Stimulated activated naive B cell treated with anti-CD40 and anti-IgM and Interleukin-4, amounts not matched to agents 10 μg/mL and 1 μg/mL and 100 μg/mL, for 72 hours (primary cell): ENCODE measurements at regions not wholly inside any gene's neighbourhood (a gene's known extent, or its start where the extent isn't known, plus 50 kb on each side); places are given as distances from the start of the nearest gene placed in this dataset.

ENCODE experiments used
- ATAC-seq, 2 donors: fragments of 150-1000 bp; cut with Tn5 transposase; replicated peaks; 2 replicates each; pipeline ENCODE4 v1.10.0; 2021; ENCODE audit warnings: moderate library complexity in 1 of 2
- DNase-seq: peaks from one replicate; pipeline ENCODE4 v3.0.0; 2021
- H3K27ac Mint-ChIP-seq: one replicate; pipeline ENCODE4 v1.8.0; 2022; ENCODE audit warnings: mild to moderate bottlenecking, mixed read lengths
- H3K27me3 Mint-ChIP-seq, 2 donors: one replicate each; pipeline ENCODE4 v1.8.0; 2022; ENCODE audit warnings: mixed read lengths in 2 of 2
- H3K36me3 Mint-ChIP-seq, 2 donors: one replicate each; pipeline ENCODE4 v1.8.0; 2022; ENCODE audit warnings: mixed read lengths in 2 of 2, mild to moderate bottlenecking in 1 of 2
- H3K4me1 Mint-ChIP-seq, 2 donors: one replicate each; pipeline ENCODE4 v1.8.0; 2022; ENCODE audit warnings: mixed read lengths in 2 of 2, mild to moderate bottlenecking in 1 of 2
- H3K4me3 Mint-ChIP-seq, 2 donors: one replicate each; pipeline ENCODE4 v1.8.0; 2022; ENCODE audit warnings: mild to moderate bottlenecking in 2 of 2, mixed read lengths in 2 of 2, moderate library complexity in 1 of 2
- H3K9me3 Mint-ChIP-seq, 2 donors: one replicate each; pipeline ENCODE4 v1.8.0; 2022; ENCODE audit warnings: mixed read lengths in 2 of 2, mild to moderate bottlenecking in 1 of 2

GRCh38 chr1:216827251-216827650 is 104.0 kb upstream of the ESRRG start:
- Mint-ChIP-seq H3K27me3 (no peaks in the 10 kb centered on the region), H3K4me1 (no peaks in the 10 kb centered on the region), H3K9me3 (peaks cover 0 to 2% of the 10 kb centered on the region in 2 donors), H3K36me3 (no peaks in the 10 kb centered on the region), H3K27ac (no peak overlapping the region), H3K4me3 (no peak overlapping the region)
- DNase-seq = no peak
- no peak for ATAC-seq

DNA sequence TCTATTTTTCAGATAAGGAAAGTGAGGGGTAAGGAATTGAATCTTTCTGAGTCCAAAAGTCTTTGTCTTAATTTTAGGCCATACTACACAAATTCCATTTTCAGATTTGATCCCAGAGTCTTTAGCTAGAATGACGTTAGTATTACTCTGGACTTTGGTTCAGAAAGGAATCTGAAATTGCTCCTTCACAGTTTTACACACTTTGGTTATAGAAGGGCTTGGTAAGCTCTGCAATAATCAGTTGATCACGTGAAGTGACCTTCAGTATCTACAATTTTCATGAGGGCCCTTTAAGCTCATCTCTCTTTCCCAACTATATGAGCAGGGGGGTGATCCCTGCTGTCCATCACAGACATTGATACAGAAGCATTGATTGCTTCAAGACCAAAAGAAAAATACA is 103.4 kb upstream of the ESRRG start:
- H3K27ac Mint-ChIP-seq = no peak overlapping the region
- no peaks in the 10 kb centered on the region for H3K4me1 Mint-ChIP-seq
- DNase-seq (no peak), ATAC-seq (no peak)
- peaks cover 0 to 2% of the 10 kb centered on the region in 2 donors for H3K9me3 Mint-ChIP-seq
- no peaks in the 10 kb centered on the region for H3K36me3 Mint-ChIP-seq
- H3K4me3 Mint-ChIP-seq = no peak overlapping the region
- H3K27me3 Mint-ChIP-seq = no peaks in the 10 kb centered on the region

GRCh38 chr1:216826214-216826613 is 103.0 kb upstream of the ESRRG start:
- H3K27ac Mint-ChIP-seq = no peak overlapping the region
- H3K4me1 Mint-ChIP-seq = no peaks in the 10 kb centered on the region
- no peaks in the 10 kb centered on the region for H3K36me3 Mint-ChIP-seq
- DNase-seq (no peak), ATAC-seq (no peak)
- H3K27me3 Mint-ChIP-seq = no peaks in the 10 kb centered on the region
- H3K9me3 Mint-ChIP-seq = peaks cover 0 to 2% of the 10 kb centered on the region in 2 donors
- H3K4me3 Mint-ChIP-seq = no peak overlapping the region

DNA sequence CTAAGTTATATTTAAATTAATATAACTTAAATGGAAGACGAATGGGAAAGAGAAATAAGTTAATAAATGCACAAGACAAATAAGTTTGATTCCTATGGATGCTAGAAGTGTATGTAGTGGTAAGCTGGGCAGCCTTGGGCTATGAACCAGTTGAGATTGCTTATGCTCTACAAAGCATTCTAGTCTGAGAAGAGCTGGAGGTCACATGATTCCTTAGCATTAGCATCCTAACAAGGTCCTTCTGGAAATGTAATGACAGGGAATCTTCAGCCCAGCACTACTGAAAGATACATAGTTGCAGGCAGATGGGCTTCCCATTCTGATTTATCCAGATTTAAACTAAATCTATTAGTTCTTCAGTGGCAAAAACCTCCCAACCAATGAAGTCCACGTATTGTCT is 102.3 kb upstream of the ESRRG start:
- no peaks in the 10 kb centered on the region for H3K4me1 Mint-ChIP-seq
- H3K27me3 Mint-ChIP-seq = no peaks in the 10 kb centered on the region
- no peak overlapping the region for H3K4me3 Mint-ChIP-seq
- ATAC-seq (no peak), DNase-seq (no peak)
- H3K36me3 Mint-ChIP-seq = no peaks in the 10 kb centered on the region
- no peak overlapping the region for H3K27ac Mint-ChIP-seq
- peaks cover 0 to 2% of the 10 kb centered on the region in 2 donors for H3K9me3 Mint-ChIP-seq

GRCh38 chr1:216824511-216824910 is 101.3 kb upstream of the ESRRG start:
- DNase-seq = no peak
- Mint-ChIP-seq H3K4me3 (no peak overlapping the region), H3K27me3 (no peaks in the 10 kb centered on the region), H3K36me3 (no peaks in the 10 kb centered on the region), H3K27ac (no peak overlapping the region), H3K9me3 (no peaks in the 10 kb centered on the region), H3K4me1 (no peaks in the 10 kb centered on the region)
- ATAC-seq = no peak

GRCh38 chr1:216823731-216824130 is 100.5 kb upstream of the ESRRG start:
- Mint-ChIP-seq H3K27ac (no peak overlapping the region), H3K27me3 (no peaks in the 10 kb centered on the region), H3K9me3 (no peaks in the 10 kb centered on the region), H3K36me3 (no peaks in the 10 kb centered on the region), H3K4me3 (no peak overlapping the region), H3K4me1 (no peaks in the 10 kb centered on the region)
- no peak for DNase-seq
- ATAC-seq = no peak

GRCh38 chr1:216822480-216822879 is 99.3 kb upstream of the ESRRG start:
- no peak overlapping the region for H3K27ac Mint-ChIP-seq
- no peaks in the 10 kb centered on the region for H3K27me3 Mint-ChIP-seq
- no peaks in the 10 kb centered on the region for H3K9me3 Mint-ChIP-seq
- no peaks in the 10 kb centered on the region for H3K36me3 Mint-ChIP-seq
- ATAC-seq (no peak), DNase-seq (no peak)
- no peak overlapping the region for H3K4me3 Mint-ChIP-seq
- no peaks in the 10 kb centered on the region for H3K4me1 Mint-ChIP-seq

- no peak for ATAC-seq
- no peak overlapping the region for H3K4me3 Mint-ChIP-seq
- H3K27ac Mint-ChIP-seq = no peak overlapping the region
- no peak for DNase-seq
- no peaks in the 10 kb centered on the region for H3K27me3 Mint-ChIP-seq
- no peaks in the 10 kb centered on the region for H3K36me3 Mint-ChIP-seq
- H3K9me3 Mint-ChIP-seq = no peaks in the 10 kb centered on the region
- H3K4me1 Mint-ChIP-seq = no peaks in the 10 kb centered on the region
These were observed 97.1 kb upstream of the ESRRG start for GRCh38 chr1:216820345-216820744.

DNA sequence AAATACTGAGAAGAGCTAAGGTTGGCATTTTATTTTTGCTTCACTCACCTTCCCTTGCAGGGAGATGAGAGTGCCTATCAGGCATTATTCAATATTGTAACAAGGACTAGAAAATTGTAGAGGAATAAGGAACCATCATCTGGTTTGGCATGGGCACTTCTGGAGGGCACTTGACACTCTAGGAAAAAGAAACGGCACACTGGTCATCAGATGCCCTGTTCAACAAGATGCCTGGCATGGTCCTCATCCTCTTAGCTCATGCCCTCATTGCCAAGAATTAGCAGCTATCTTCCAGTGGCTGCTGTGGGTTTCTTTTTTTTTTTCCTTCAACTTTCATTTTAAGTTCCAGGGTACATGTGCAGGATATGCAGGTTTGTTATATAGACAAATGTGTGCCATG is 95.1 kb upstream of the ESRRG start:
- H3K27ac Mint-ChIP-seq = no peak overlapping the region
- no peak for DNase-seq
- H3K9me3 Mint-ChIP-seq = no peaks in the 10 kb centered on the region
- no peaks in the 10 kb centered on the region for H3K36me3 Mint-ChIP-seq
- no peak for ATAC-seq
- H3K4me1 Mint-ChIP-seq = no peaks in the 10 kb centered on the region
- H3K4me3 Mint-ChIP-seq = no peak overlapping the region
- H3K27me3 Mint-ChIP-seq = no peaks in the 10 kb centered on the region

DNA sequence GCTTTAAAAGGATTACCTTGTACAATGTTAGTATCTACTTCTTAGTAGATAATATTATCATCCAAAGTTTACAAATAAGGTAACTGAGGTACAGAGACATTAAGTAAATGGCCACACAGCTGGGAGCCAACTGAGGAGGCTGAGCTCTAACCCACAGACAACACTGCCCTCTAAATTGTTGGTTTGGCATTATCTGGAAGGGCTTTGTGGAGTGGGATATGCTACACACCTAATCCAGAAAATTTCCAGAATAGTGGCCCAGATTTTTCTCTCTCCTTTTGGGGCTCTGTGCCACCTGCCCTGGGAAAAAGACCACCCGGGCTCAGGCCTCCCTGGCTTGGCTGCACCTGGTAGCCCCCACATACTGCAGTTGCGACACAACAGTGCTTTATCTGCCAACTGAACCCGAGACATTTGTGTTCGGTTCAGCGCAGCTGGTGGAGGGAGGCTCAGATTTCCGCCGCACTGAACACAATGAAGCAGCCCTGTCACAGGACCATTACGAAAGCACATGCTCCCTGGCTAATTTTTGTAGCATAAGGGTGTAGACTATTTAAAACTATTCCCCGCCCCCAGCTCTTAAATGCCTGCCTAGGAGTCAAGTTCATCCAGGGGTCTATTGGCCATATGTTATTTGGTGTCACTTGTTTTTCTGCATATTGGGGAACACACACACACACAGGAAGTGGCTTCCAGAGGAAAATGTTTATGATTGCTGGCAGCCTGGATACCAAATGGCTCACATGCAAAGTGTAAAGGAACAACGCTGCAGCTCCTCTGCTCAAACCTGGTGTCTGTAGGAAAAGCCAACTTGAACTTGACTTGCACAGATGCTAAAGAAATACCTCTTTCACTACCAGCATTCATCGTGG is 92.3 kb upstream of the ESRRG start:
- H3K4me1 Mint-ChIP-seq = no peaks in the 10 kb centered on the region
- no peaks in the 10 kb centered on the region for H3K9me3 Mint-ChIP-seq
- ATAC-seq (no peak), DNase-seq (no peak)
- H3K27ac Mint-ChIP-seq = no peak overlapping the region
- no peaks in the 10 kb centered on the region for H3K27me3 Mint-ChIP-seq
- no peaks in the 10 kb centered on the region for H3K36me3 Mint-ChIP-seq
- H3K4me3 Mint-ChIP-seq = no peak overlapping the region

DNA sequence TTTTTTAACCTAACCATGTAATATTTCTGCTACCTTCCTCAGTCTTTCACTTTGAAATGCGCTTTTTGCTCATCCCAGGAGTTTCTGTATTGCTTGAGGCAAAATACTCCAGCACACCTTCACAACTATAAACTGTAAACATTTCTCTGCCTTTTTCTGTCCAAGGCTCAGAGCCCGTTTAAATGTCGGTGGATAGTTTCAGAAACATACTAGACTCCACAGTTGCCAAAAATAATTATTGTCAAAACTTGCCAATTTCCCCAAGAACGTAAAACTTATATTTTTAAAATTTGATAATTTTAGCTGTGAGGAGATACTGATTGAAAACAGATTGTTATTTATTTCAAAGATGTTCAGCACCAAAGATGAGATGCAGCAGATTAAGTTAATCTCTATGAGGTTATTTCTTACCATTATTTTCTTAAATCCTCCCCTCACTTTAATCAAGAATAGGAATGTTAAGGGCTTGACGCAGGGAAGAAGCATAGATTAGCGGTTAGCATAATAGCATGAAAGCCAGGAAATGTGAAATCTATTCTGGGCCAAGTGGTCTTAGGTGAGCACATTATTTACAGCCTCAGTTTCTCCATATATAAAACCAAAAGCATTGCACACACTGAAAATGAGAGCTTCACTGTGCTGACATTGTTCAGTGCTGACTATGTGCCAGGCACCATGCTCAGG is 91.5 kb upstream of the ESRRG start:
- no peaks in the 10 kb centered on the region for H3K9me3 Mint-ChIP-seq
- no peak for DNase-seq
- no peaks in the 10 kb centered on the region for H3K4me1 Mint-ChIP-seq
- H3K4me3 Mint-ChIP-seq = no peak overlapping the region
- no peaks in the 10 kb centered on the region for H3K36me3 Mint-ChIP-seq
- no peak for ATAC-seq
- H3K27me3 Mint-ChIP-seq = no peaks in the 10 kb centered on the region
- H3K27ac Mint-ChIP-seq = no peak overlapping the region

GRCh38 chr1:216812966-216813365 is 89.7 kb upstream of the ESRRG start:
- no peaks in the 10 kb centered on the region for H3K36me3 Mint-ChIP-seq
- ATAC-seq (no peak), DNase-seq (no peak)
- H3K9me3 Mint-ChIP-seq = no peaks in the 10 kb centered on the region
- H3K4me1 Mint-ChIP-seq = no peaks in the 10 kb centered on the region
- H3K27ac Mint-ChIP-seq = no peak overlapping the region
- no peak overlapping the region for H3K4me3 Mint-ChIP-seq
- no peaks in the 10 kb centered on the region for H3K27me3 Mint-ChIP-seq

DNA sequence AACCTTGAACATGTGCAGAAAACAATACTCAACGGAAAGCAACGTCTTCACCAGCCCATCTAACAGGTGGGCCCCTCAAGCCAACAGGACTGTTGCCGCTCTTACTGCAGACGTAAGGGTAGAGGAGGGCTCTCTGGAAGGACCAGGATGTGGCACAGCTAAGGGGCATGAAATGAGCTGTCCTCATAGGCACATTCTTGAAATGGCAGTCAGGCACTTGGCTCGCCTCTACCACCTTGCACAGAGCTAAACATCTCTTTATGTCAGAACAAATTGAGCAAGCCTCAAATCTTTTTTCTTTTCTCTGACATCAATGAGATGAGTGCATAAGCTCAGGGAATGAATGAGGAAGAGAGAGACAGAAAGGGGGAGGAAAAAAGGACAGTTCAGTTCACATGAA is 86.4 kb upstream of the ESRRG start:
- H3K9me3 Mint-ChIP-seq = no peaks in the 10 kb centered on the region
- DNase-seq (no peak), ATAC-seq (no peak)
- no peaks in the 10 kb centered on the region for H3K27me3 Mint-ChIP-seq
- no peak overlapping the region for H3K4me3 Mint-ChIP-seq
- no peaks in the 10 kb centered on the region for H3K4me1 Mint-ChIP-seq
- H3K36me3 Mint-ChIP-seq = no peaks in the 10 kb centered on the region
- no peak overlapping the region for H3K27ac Mint-ChIP-seq

GRCh38 chr1:216807696-216808095 is 84.5 kb upstream of the ESRRG start:
- no peaks in the 10 kb centered on the region for H3K4me1 Mint-ChIP-seq
- H3K27ac Mint-ChIP-seq = no peak overlapping the region
- no peaks in the 10 kb centered on the region for H3K9me3 Mint-ChIP-seq
- no peak for DNase-seq
- ATAC-seq = no peak
- no peaks in the 10 kb centered on the region for H3K27me3 Mint-ChIP-seq
- H3K36me3 Mint-ChIP-seq = no peaks in the 10 kb centered on the region
- H3K4me3 Mint-ChIP-seq = no peak overlapping the region

DNA sequence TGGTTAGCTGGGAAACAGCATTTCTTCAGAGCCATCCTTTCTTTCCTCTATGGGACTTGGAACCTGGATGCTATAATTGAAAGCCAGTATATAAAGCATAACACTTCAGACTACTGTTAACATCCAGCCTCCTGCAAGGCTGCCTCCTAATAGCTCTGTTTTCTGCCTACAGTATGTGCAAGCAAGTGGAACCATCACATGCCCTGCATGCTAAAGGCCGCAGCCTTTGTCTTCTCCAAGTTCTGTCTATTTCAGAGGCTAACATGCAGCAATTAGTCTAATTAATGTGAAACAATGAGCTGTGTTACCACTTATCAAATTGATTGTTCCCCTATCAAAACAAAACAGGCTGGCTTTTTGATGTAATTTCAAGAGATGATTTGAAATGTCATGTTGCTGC is 82.7 kb upstream of the ESRRG start:
- no peak for ATAC-seq
- no peaks in the 10 kb centered on the region for H3K36me3 Mint-ChIP-seq

More for the DNA sequence above, 82.7 kb upstream of the ESRRG start:
- H3K9me3 Mint-ChIP-seq = peaks cover 0 to 5% of the 10 kb centered on the region in 2 donors
- no peak overlapping the region for H3K27ac Mint-ChIP-seq
- no peaks in the 10 kb centered on the region for H3K4me1 Mint-ChIP-seq
- H3K4me3 Mint-ChIP-seq = no peak overlapping the region
- DNase-seq = no peak
- no peaks in the 10 kb centered on the region for H3K27me3 Mint-ChIP-seq
